Transverse colon (tissue), 4 donors: ENCODE measurements at regions not wholly inside any gene's neighbourhood (a gene's known extent, or its start where the extent isn't known, plus 50 kb on each side); places are given as distances from the start of the nearest gene placed in this dataset.
A peak's percentile ranks its signal among the peaks of the same experiment; 100 is the strongest.

Experiments used
- DNase-seq: peaks from one replicate; pipeline ENCODE4 v3.0.0-alpha.2; 2019
- H3K27ac ChIP-seq, 4 donors: fragments of 200-600 bp; sonication (generic); 2 replicates each; pipeline ENCODE4 v1.5.1; 2016 to 2018; ENCODE audit warnings: inconsistent platforms in 4 of 4
- H3K27me3 ChIP-seq: fragments of 200-600 bp; sonication (generic); 2 replicates; pipeline ENCODE4 v1.5.1; 2017; ENCODE audit warnings: inconsistent platforms
- H3K36me3 ChIP-seq, 4 donors: fragments of 200-600 bp; sonication (generic); 2 replicates each; pipeline ENCODE4 v1.5.1; 2017 to 2019; ENCODE audit warnings: inconsistent platforms in 4 of 4
- H3K4me1 ChIP-seq, 4 donors: fragments of 200-600 bp; sonication (generic); 2 replicates each; pipeline ENCODE4 v1.5.1; 2017 to 2020; ENCODE audit warnings: inconsistent platforms in 4 of 4
- H3K4me3 ChIP-seq, 4 donors: fragments of 200-600 bp; sonication (generic); 1 replicate in 1 of 4; 2 replicates in 3 of 4; pipeline versions ENCODE4 v1.5.1 to v1.6.1; 2017 to 2019; ENCODE audit warnings: inconsistent platforms in 4 of 4
- H3K9me3 ChIP-seq, 2 donors: fragments of 200-600 bp; sonication (generic); 2 replicates each; pipeline ENCODE4 v1.5.1; 2017 to 2019; ENCODE audit warnings: inconsistent platforms in 2 of 2
- CTCF ChIP-seq, 5 experiments: fragments of 200-600 bp in 3 of 5; fragments of 450-650 bp in 2 of 5; sonication (generic) in 3 of 5; IDR thresholded peaks; 1 replicate in 2 of 5; 2 replicates in 3 of 5; pipeline ENCODE4 v1.5.1; 2016 to 2017; ENCODE audit warnings: antibody characterized with exemption in 5 of 5, inconsistent platforms in 3 of 5, mild to moderate bottlenecking in 2 of 5, moderate library complexity in 1 of 5
- EP300 ChIP-seq: sonication (generic); formaldehyde crosslinking; IDR thresholded peaks from one replicate; pipeline ENCODE4 v1.6.1; 2017; ENCODE audit warnings: antibody characterized with exemption, low read depth
- POLR2A ChIP-seq: fragments of 450-650 bp; IDR thresholded peaks from one replicate; pipeline ENCODE4 v1.6.1; 2016; ENCODE audit warnings: antibody characterized with exemption, mild to moderate bottlenecking, moderate library complexity
- POLR2AphosphoS5 ChIP-seq, 3 donors: sonication (generic); formaldehyde crosslinking; IDR thresholded peaks; one replicate each; pipeline ENCODE4 v1.6.1; 2016; ENCODE audit warnings: antibody characterized with exemption in 3 of 3
- WGBS, 2 donors: methylation state at CpG; one replicate each; pipeline ENCODE4 v1.1.5; 2018; ENCODE audit warnings: low coverage in 1 of 2; 5-methylcytosine and 5-hydroxymethylcytosine counted together
- in situ Hi-C, 4 donors: fragments of 200-750 bp; cut with MboI; loops; one replicate each; pipeline versions ENCODE4 v1.15.0 to v1.15.1; 2017; ENCODE audit warnings: low sequenced_read_pairs in 3 of 4, low pct_ligation_motif_present in 1 of 4, low pct_unique_long_range_greater_than_20kb in 1 of 4
- intact Hi-C: fragments of 100-400 bp; cut with DNase I; formaldehyde crosslinking; loops from one replicate; pipeline ENCODE4 v1.15.1; 2023; ENCODE audit warnings: low total_unique reads

DNA sequence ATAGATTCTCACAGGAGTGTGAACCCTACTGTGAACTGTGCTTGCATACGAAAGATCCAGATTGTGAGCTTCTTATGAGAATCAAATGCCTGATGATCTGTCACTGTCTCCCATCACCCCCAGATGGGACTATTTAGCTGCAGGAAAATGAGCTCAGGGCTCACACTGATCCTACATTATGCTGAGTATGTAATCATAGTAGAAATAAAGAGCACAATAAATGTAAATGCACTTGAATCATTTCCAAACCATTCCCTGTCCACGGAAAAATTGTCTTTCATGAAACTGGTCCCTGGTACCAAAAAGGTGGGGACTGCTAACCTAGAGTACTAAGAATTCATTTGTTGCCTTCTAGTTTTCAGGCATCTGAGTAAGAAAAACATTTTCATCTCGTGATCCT, 1215.8 kb upstream of the TMEM132C start:
- TF ChIP-seq POLR2AphosphoS5 (IDR thresholded peaks at IDR 0.05) = no peak
- 43 to 74% methylated on average over 1 to 3 of the region's 3 CpGs for WGBS, 2 donors
- Histone ChIP-seq H3K4me1 (no peaks in the 10 kb centered on the region), H3K27ac (no peak overlapping the region), H3K36me3 (no peaks in the 10 kb centered on the region), H3K27me3 (no peaks in the 10 kb centered on the region), H3K9me3 (no peaks in the 10 kb centered on the region), H3K4me3 (no peak overlapping the region)
- no peak for DNase-seq
- in situ Hi-C loops (no loop called here), intact Hi-C loops (no loop called here)

- H3K27me3 ChIP-seq = no peaks in the 10 kb centered on the region
- intact Hi-C loops = no loop called here
- DNase-seq = no peak
- H3K9me3 ChIP-seq = no peaks in the 10 kb centered on the region
- TF ChIP-seq EP300 = no peak
- TF ChIP-seq POLR2A = no peak
- TF ChIP-seq CTCF (IDR thresholded peaks at IDR 0.05) = no peak
- TF ChIP-seq POLR2AphosphoS5 (IDR thresholded peaks at IDR 0.05) = no peak
- WGBS, 2 donors = 72 to 86% methylated on average over 7 of the region's 7 CpGs
- no peaks in the 10 kb centered on the region for H3K36me3 ChIP-seq
- no peaks in the 10 kb centered on the region for H3K4me1 ChIP-seq
- in situ Hi-C loops = no loop called here
- H3K4me3 ChIP-seq = no peak overlapping the region
- H3K27ac ChIP-seq = no peak overlapping the region
Observed at GRCh38 chr12:127052511-127053232, 1214.3 kb upstream of the TMEM132C start.

DNA sequence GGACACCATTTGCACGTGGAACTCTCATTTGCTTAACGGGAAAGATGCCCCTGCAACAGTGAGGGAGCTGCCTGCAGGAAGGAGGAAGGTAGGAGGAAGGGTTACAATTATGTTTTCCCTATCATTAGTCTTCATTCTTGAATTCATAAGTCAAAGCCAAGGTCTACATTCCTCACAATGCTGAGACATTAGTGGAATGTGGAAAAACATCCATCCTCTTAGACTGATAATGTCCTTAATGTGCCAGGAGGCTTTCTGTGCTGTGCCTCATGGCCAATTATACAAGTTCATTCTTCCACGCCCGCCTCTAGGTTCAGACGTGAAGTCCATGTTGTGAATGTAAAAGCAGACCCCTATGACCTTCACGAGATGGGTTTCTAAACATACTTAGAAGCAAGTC, 1212.4 kb upstream of the TMEM132C start:
- DNase-seq = no peak
- no peak overlapping the region for H3K4me3 ChIP-seq
- no peaks in the 10 kb centered on the region for H3K4me1 ChIP-seq
- intact Hi-C loops = no loop called here
- no peaks in the 10 kb centered on the region for H3K36me3 ChIP-seq
- WGBS, 2 donors = 77% methylated on average over 5 to 6 of the region's 6 CpGs
- no peaks in the 10 kb centered on the region for H3K9me3 ChIP-seq
- H3K27ac ChIP-seq = no peak overlapping the region
- in situ Hi-C loops = no loop called here
- TF ChIP-seq POLR2AphosphoS5 (IDR thresholded peaks at IDR 0.05) (no peak), CTCF (IDR thresholded peaks at IDR 0.05) (no peak), EP300 (no peak), POLR2A (no peak)
- no peaks in the 10 kb centered on the region for H3K27me3 ChIP-seq

- DNase-seq = peak; percentile 70
- 75 to 76% methylated on average over 4 to 28 of the region's 28 CpGs for WGBS, 2 donors
- intact Hi-C loops (no loop called here), in situ Hi-C loops (no loop called here)
- Histone ChIP-seq H3K4me1 (peaks cover 0 to 2% (median 0%) of the 10 kb centered on the region in 4 donors), H3K4me3 (peak overlapping the region in 2 of 4 donors; percentile 31 to 45), H3K27me3 (no peaks in the 10 kb centered on the region), H3K36me3 (no peaks in the 10 kb centered on the region), H3K27ac (peak overlapping the region in 3 of 4 donors; percentile 25 to 66 (median 61)), H3K9me3 (no peaks in the 10 kb centered on the region)
- TF ChIP-seq POLR2A (peak; percentile 79), EP300 (no peak), POLR2AphosphoS5 (IDR thresholded peaks at IDR 0.05) (peak in 1 of 3 donors; percentile 59), CTCF (IDR thresholded peaks at IDR 0.05) (no peak)
Observed at GRCh38 chr12:127060310-127060847, 1206.6 kb upstream of the TMEM132C start.
